Osteocyte (in vitro differentiated cells): ENCODE measurements at regions not wholly inside any gene's neighbourhood (a gene's known extent, or its start where the extent isn't known, plus 50 kb on each side); places are given as distances from the start of the nearest gene placed in this dataset.

Experiments used
- DNase-seq: peaks from one replicate; pipeline ENCODE4 v3.0.0; 2021; ENCODE audit warnings: mixed read lengths; ENCODE audit not compliant: unreplicated experiment; ENCODE audit errors: extremely low spot score
- H3K27ac Mint-ChIP-seq: one replicate; pipeline ENCODE4 v1.8.0; 2021; ENCODE audit warnings: mild to moderate bottlenecking, mixed read lengths; ENCODE audit not compliant: unreplicated experiment
- H3K27me3 Mint-ChIP-seq: one replicate; pipeline ENCODE4 v1.8.0; 2021; ENCODE audit warnings: mixed read lengths; ENCODE audit not compliant: unreplicated experiment
- H3K36me3 Mint-ChIP-seq: one replicate; pipeline ENCODE4 v1.8.0; 2021; ENCODE audit warnings: mixed read lengths; ENCODE audit not compliant: unreplicated experiment
- H3K4me1 Mint-ChIP-seq: one replicate; pipeline ENCODE4 v1.8.0; 2021; ENCODE audit warnings: mixed read lengths; ENCODE audit not compliant: unreplicated experiment
- H3K4me3 Mint-ChIP-seq: one replicate; pipeline ENCODE4 v1.8.0; 2021; ENCODE audit warnings: mild to moderate bottlenecking, moderate library complexity, mixed read lengths; ENCODE audit not compliant: unreplicated experiment
- H3K9me3 Mint-ChIP-seq: one replicate; pipeline ENCODE4 v1.8.0; 2021; ENCODE audit warnings: mixed read lengths; ENCODE audit not compliant: unreplicated experiment
- CTCF ChIP-seq: fragments of 200-600 bp; sonication (generic); IDR thresholded peaks from 2 replicates; pipeline ENCODE4 v1.5.0; 2021; ENCODE audit warnings: antibody characterized with exemption, mild to moderate bottlenecking, moderate library complexity

- H3K36me3 Mint-ChIP-seq, result no peaks in the 10 kb centered on the region
- H3K27me3 Mint-ChIP-seq, result no peaks in the 10 kb centered on the region
- no peak for TF ChIP-seq CTCF
- H3K27ac Mint-ChIP-seq, result no peak overlapping the region
- H3K4me3 Mint-ChIP-seq, result no peak overlapping the region
- H3K9me3 Mint-ChIP-seq, result peaks cover 39% of the 10 kb centered on the region
- DNase-seq, result no peak
- H3K4me1 Mint-ChIP-seq, result no peaks in the 10 kb centered on the region
Observed at GRCh38 chr7:51621956-51622355, 305.3 kb upstream of the COBL start.

- Mint-ChIP-seq H3K27me3 (no peaks in the 10 kb centered on the region), H3K36me3 (no peaks in the 10 kb centered on the region), H3K9me3 (peaks cover 47% of the 10 kb centered on the region), H3K4me1 (no peaks in the 10 kb centered on the region), H3K4me3 (no peak overlapping the region), H3K27ac (no peak overlapping the region)
- DNase-seq, result no peak
- no peak for TF ChIP-seq CTCF
Observed at GRCh38 chr7:51620706-51621105, 304.1 kb upstream of the COBL start.

- peaks cover 49% of the 10 kb centered on the region for H3K9me3 Mint-ChIP-seq
- no peaks in the 10 kb centered on the region for H3K36me3 Mint-ChIP-seq
- no peak overlapping the region for H3K4me3 Mint-ChIP-seq
- H3K27ac Mint-ChIP-seq, result no peak overlapping the region
- no peaks in the 10 kb centered on the region for H3K27me3 Mint-ChIP-seq
- DNase-seq, result no peak
- H3K4me1 Mint-ChIP-seq, result no peaks in the 10 kb centered on the region
- no peak for TF ChIP-seq CTCF
Observed at GRCh38 chr7:51619880-51620279, 303.3 kb upstream of the COBL start.

- TF ChIP-seq CTCF, result no peak
- Mint-ChIP-seq H3K27me3 (no peaks in the 10 kb centered on the region), H3K4me3 (no peak overlapping the region), H3K36me3 (no peaks in the 10 kb centered on the region), H3K27ac (no peak overlapping the region), H3K9me3 (peaks cover 40% of the 10 kb centered on the region), H3K4me1 (no peaks in the 10 kb centered on the region)
- DNase-seq, result no peak
Observed at GRCh38 chr7:51617686-51618085, 301.1 kb upstream of the COBL start.

- no peak for TF ChIP-seq CTCF
- H3K4me3 Mint-ChIP-seq, result no peak overlapping the region
- peaks cover 30% of the 10 kb centered on the region for H3K9me3 Mint-ChIP-seq
- no peaks in the 10 kb centered on the region for H3K4me1 Mint-ChIP-seq
- no peak for DNase-seq
- no peak overlapping the region for H3K27ac Mint-ChIP-seq
- H3K27me3 Mint-ChIP-seq, result no peaks in the 10 kb centered on the region
- H3K36me3 Mint-ChIP-seq, result no peaks in the 10 kb centered on the region
Observed at GRCh38 chr7:51613911-51614357, 297.3 kb upstream of the COBL start.
